ENCODE measurements at regions not wholly inside any gene's neighbourhood (a gene's known extent, or its start where the extent isn't known, plus 50 kb on each side); places are given as distances from the start of the nearest gene placed in this dataset.
"Not testable (repeated sequence)": the region's sequence is repeated elsewhere in the genome, so short reads cannot be mapped to it uniquely, and the experiment has no call there.

DNA sequence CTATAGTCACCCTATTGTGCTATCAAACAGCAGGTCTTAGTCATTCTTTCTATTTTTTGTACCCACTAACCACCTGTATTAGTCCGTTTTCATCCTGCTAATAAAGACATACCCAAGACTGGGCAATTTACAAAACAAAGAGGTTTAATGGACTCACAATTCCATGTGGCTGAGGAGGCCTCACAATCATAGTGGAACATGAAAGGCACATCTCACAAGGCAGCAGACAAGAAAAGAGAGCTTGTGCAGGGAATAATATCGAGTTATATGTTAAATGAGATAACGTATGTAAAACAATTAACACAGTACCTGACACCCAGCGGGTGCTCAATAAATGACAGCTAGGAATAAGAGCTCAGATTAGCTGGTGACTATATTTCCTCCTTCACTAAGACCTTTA, 88.1 kb upstream of the WDR44 start:
- no peak for DNase-seq (ENCODE audit: low spot score)

GRCh38 chrX:118259213-118259612, 86.7 kb upstream of the WDR44 start:
- no peak for DNase-seq (ENCODE audit: low spot score)

DNA sequence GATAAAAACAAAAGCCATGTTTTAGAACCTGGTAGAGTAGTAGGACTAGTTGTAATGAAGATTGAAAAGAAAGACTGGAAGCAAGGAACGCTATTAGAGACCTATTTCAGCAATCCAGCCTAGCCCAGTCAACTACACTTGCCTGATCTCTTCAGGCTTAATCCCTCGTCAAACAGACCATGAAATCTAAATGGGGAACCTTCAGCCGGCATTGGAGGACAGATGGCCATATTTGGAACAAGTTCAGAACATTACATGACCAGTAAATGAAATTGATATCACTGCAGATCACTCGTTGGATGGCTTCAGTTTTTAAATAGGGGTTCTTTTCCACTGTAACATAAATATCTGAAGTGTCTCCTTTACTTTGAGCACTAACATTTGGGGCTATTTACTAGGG, 84.8 kb upstream of the WDR44 start:
- no peak for DNase-seq (ENCODE audit: low spot score)

DNA sequence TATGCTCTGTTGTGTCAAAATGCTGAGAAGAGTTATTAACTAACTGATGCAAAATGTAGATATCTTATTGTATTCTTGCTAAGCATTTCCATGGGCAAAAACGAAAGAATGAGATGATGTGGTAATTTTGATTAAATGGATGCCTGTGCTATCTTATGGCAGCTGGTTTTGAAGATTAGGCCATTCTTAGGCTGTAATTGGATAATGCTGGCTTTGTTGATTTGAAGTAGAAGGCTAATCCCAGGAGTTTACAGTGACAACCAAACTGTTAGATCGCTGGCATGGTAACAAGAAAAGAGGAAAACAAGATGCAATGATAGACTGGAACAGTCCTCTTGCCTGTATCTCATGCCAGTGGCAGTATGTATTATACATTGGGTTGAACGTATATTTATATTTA, 74.1 kb upstream of the WDR44 start:
- DNase-seq (ENCODE audit: low spot score) = no peak

DNA sequence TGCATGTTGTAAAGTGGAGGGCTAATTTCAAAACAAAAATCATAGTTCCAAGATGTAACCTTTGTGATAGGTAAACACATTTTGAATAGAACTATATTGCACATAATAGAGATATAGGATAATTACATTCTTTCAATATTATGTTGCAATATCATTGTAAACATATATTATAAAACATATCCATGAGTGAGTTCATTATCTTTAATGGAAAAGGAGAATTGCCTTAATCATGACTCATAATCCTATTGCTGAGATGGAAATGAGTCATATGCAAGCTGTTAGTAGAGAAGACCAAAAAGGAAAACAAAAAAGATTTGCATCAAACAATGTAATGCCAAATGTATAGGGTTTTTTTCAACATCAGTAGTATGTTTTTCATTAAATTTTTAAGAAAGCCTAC, 73.7 kb upstream of the WDR44 start:
- no peak for DNase-seq (ENCODE audit: low spot score)

DNA sequence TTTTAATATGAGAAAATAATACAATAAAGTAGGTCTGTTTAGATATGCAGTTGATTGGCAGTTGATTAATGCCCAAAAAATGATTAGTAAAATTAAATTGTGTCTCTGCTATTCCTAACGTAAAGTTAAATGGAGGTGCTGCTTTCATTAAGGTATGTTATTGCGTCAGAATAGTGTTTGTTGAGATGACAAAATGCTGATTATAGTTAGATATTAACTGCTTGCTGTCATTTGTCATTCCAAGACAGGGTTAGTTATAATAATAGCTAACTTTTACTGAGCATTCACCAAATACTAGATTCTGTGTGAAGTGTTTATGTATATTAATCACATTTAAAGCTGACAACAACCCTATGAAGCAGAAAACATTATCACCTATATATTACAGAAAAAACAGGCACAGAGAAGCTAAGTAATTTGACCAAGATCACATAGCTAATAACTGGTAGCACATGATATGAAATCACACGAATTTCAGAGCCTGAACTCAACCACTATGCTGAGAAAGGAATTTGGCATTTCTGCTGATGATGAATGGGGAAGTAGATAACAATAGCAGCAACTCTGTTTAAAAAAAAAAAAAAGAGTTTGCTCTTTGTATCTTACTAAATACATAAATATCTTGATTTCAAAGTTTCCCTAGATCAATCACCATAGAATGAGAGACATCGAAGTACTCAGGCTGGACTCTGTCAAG, 59.7 kb upstream of the WDR44 start:
- DNase-seq (ENCODE audit: low spot score) = no peak

DNA sequence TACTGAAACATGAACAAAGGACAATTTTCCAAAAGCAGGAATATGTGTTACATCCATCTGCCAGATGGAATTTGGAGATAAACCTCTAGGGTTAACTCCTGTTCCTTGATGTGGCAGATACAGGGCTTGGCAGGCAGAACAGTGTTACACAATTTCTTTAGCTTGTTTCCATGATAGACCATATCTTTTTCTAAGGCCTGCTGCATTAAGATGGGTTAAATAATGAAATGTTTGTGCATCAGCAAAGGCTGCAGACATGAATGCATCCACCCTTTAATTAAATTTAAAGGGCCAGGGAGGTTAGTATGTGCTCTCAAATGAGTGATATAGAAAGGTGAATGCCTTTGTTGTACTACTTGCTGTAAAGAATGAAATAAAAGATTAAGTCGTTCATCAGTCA, 50.1 kb upstream of the WDR44 start:
- DNase-seq (ENCODE audit: low spot score) = not testable (repeated sequence)
